GM19468 (cell line): ENCODE measurements at regions not wholly inside any gene's neighbourhood (a gene's known extent, or its start where the extent isn't known, plus 50 kb on each side); places are given as distances from the start of the nearest gene placed in this dataset.

Experiments
- ATAC-seq: cut with Tn5 transposase; IDR thresholded peaks from one replicate; pipeline ENCODE4 v1.9.1; 2021; ENCODE audit warnings: mild to moderate bottlenecking, moderate library complexity, moderate number of reproducible peaks; ENCODE audit not compliant: unreplicated experiment; ENCODE audit errors: extremely low read depth

DNA sequence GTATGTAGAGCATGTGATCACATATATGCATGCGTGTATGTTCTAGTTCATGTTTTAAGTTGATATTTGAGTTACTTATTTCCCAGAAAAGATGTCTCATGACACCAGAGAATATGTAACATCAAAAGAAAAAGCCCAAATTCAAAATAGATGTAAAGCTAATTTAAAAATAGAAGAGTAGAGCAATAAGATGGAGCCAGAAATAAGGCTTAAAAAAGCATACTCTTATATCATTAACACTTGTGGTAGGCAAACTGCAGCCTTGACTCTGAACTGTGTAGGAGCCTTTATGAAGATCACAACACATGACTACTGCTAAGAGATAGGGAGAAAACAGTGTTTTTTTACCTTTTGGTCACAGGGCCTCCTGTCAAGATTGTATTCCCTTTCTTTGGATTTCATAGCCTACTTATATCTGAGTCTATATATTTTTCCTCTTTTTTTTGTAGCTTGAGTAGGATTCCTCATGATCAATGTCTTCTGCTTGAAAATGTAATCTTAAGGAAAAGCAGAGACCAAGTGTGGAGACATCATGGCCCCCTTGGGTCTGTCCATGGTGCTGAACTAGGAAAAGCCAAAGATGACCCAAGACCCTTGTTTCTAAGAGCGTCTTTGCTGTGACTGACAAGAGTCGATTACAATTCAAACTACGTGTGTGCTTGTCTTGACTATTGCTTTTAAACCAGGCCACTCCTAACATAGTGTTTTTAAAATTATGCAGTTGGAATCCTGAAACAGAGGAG, 390.4 kb downstream of the SHISA9 start:
- ATAC-seq = no peak

DNA sequence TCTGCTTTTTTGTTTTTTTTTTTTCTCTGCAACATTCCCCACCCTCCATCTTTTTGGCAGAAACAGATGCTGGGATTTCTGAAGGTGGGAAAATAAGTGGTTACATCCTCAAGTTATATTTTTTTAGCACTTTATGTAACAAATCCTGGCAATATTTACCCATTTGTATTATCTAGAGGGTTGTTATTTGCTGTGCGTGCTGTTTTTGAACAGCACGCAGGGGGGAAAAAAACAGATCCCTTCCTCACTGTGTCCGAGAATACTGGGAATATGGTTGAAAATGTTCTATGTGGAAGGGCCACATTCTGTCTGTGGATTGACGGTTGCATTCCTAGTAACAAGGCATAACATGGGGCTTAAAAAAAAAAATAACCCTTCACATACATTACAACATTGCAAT, 394.8 kb downstream of the SHISA9 start:
- no peak for ATAC-seq

DNA sequence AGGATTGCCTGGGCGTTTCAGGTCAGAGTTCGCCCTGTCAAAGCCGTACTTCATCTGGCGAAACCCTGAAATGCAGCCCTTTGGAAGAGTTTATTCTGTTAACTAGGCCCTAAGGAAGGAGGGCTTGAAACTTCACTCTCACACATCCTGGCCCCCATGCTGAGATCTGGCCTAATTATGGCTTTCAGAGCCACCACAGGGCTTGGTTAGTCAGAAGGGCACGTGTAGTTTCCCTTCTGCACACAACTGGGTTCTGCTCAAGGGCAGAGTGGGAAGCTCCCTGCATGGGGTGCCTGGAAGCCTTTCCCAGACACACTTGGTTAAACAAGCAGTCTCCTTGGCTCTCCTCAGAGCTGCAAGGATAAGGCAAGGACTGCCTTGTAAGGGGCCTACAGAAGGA, 397.3 kb downstream of the SHISA9 start:
- ATAC-seq = no peak

DNA sequence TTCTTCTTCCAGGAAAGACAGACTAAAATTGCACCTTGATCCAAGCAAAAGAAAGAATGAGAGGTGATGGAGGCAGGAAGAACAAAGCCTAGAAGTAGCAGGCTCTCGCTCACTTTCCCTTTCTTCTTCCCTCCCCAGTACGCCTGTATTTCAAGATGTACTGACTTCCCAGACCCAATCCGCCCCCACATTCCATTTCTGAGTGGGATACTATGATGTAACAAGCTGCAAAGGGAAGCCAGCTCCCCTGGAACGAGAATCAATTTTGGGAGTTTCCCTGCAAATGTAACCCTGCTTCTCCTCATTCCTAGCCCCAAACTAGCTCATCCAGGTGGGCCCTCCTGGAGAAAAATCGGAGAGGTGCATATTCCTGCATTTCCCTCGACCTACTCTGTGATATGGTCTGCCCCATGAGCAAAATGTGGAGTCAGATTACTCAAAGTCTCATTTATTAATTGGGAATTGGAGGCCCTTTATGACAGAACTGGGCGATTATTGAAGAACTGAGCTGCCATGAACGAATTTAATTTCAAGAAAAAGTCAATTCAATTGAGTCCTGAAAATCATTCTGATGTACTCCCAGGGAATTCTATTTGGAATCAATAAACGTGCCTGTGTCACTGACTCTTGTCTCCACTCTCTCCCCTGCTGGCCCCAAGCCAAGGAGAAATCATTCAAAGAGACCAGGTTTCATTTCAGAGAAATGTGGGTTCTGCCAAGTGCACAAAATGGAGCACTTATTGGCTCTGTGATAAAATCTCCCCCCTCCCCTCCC, 398.9 kb downstream of the SHISA9 start:
- no peak for ATAC-seq

DNA sequence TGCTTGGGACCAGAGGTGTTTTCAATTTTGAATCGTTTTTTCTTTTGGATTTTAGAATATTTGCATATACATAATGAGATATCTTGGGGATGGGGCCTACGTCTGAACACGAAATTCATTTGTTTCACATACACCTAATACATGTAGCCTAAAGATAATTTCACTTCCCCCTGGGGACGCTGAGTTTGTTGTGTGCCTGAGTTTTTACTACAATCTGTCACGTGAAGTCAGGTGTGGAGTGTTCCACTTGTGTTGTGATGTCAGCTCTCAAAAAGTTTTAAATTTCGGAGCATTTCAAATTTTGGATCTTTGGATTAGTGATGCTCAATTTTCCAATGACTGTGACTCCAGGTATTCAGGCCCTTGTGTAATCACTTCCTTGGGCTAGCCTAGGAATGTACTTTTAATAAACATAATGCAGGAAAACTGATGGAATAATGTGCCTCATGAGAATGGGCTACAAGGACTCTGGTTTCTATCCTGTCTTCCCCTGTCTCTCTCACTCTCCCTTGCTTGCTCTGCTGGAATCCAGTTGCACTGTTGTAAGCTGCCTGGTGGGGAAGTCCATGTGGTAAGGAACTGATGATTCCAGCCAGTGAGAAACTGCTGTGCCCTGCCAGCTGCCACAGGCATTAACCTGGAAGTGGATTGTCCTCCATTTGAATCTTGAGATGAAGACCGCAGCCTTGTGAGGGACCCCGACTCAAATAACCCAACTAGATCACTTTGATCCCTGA, 403.8 kb downstream of the SHISA9 start:
- no peak for ATAC-seq

DNA sequence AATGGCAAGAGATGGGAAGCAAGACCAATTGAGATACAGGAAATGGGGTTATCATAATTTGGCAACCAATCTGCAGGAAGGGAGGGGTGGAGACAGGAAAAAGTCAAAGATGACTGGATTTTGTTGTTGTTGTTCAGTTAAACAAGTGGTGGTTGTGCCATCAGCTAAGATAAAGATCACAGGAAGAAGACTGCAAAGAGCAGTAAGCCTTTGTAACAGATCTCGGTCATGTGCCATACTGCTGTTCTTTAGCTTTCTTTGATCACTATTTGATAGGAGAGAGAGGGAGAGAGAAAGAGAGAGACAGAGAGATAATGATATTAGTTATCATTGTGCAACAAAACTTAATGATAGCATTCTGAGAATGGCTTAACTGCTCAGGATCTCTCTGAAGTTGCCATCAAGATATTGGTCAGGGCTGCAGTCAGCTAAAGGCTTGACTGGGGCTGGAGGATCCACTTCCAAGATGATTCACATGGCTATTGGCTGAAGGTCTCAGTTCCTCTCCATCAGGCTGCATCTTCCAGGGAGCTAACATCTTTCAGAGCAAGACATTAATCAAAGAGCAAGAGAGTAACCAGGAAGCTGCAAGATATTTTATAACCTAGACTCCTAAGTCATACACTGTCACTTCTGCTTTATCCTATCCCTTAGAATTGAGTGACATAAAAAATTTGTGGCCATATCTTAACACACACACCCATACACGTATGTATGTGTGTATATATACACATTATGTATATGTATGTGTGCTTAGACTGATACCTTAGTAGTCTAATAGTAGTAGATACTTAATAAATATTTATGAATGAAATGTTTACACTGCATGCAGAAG, 405.0 kb downstream of the SHISA9 start:
- ATAC-seq = no peak

DNA sequence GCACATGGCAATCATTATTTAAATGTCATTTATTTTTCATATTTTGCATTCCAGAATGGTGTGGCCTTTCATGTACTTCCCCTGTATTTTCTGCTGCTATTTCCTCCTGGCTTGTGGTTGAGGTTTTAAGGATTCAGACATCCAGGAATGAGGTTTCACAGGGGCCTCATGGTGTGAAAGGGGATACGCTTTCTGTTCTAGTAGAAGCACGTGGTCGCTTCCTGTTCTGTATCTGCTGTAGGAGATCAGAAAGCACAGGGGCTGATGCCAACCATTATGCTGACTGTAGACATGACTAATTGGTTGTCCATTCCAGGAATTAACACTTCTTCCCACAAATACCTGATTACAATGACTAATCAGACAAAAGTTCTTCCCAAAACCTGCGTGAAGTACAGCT, 405.9 kb downstream of the SHISA9 start:
- no peak for ATAC-seq

DNA sequence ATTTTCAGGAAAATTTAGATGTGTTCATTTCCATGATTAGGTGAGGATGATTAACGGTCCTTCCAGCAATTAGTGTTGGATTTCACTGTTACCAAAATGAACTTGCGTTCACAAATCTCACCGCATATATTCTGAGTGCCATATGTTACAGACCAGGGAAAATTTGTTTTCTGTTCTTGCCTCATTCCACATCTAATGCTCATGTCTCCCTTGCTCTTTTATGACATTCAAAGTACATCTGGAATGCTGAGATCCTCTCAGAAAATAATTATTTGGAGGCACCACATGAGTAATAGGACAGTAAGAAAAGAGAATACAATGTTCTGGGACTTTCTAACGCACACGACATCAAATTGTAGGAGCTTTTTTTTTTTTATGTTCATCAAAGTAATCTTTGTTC, 406.5 kb downstream of the SHISA9 start:
- ATAC-seq = no peak

DNA sequence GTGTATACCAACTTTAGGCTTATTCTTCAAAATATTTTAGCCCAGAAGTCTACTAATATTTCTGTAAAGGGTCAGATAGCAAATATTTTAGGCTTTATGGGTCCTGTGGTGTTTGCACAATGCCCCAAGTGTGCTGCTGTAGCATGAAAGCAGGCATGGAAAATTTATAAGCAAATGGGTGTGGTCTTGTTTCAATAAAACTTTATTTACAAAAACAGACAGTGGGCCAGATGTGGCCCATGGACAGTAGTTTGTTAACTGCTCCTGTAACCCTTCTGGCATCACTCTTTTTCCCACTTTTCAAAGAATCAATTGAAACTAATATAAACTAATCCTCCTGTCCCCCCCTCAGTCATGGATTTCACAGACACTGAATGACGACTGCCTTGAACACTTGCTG, 410.7 kb downstream of the SHISA9 start:
- no peak for ATAC-seq

DNA sequence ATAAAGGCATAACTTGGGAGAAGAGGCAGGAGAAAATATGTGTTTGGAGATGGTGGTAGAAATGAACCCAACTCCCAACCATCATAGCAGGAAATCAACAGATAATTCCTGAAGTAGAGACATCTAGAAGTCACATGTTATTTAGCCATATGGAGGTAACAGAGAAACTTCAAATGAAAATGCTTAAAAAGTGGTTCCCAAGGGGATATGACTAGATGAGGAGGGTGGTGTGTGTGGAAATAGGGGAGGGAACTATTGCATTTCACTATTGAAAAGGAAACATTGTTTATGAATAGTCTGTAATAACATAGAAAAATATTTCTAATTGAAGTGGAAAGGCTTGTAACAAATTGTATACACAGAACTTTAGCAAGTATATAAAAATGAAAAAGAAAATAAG, 412.0 kb downstream of the SHISA9 start:
- ATAC-seq = no peak

DNA sequence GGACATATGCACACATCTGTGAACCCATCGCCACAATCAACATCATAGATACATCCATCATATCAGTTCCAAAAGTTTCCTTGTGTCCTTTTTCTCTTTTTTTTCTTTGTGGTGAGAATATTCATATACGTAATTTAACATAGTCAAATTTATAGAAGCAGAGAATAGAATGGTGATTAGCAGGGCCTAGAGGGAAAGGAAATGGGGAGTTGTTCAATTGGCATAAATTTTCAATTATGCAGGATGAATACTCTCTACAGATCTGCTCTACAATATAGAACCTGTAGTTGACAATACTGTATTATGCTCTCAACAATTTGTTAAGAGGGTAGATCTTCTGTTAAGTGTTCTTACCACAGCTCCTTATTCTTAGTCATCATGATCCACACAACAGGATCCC, 413.2 kb downstream of the SHISA9 start:
- no peak for ATAC-seq

DNA sequence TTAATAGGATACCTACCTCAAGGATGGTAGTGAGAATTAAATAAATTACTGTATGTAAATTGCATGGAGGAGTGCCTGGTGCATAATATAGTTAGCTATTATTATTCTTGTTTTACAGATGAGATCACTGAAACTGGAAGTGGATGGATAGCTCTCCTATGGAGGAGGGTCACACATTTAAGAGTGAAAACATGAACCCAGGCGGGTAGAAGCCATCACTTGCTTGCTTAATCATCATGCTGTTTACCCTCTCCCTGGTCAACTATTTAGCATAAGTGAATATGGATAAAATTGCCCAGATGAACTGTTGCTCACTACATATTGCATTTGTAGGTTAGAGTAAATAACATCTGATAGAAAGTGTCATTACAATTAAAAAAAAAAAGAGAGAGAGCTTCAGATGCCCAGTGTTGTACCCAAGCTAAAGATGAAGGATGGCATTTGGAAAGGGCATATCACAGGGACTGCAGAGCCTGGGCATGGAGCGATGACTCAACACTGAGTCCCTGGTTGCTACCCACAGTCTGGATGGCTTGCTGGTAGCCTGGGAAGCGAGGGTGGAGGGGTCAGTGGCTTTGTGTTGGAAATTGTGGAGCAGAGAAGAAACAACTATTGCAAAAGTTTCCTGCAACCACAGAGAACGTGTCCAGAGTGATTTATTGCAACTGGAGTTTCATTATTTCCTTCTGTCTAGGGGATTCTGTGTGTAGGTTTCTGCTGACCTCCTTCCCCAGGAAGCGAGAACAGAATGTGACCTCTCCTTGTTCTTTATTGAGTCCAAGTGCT, 414.4 kb downstream of the SHISA9 start:
- ATAC-seq = no peak

DNA sequence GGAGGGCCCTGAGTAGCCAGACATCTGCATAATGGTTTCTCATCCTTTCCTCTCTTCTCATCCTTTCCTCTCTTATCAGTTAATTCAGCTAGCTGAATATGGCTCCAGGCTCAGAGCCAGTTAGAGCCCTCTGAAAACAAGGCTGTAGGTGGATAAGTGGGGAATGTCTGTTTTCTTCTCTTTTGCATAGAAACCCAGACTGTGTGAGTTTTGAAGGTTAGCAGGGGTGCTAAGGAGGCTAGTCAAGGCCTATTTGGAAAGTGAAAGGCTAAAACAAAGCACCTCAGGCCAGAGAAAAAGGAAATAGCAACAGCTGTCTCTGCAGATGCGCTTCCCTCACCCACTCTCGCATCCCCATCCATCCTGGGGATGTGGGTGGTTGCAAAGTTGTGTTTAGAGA, 420.9 kb downstream of the SHISA9 start:
- ATAC-seq = no peak

DNA sequence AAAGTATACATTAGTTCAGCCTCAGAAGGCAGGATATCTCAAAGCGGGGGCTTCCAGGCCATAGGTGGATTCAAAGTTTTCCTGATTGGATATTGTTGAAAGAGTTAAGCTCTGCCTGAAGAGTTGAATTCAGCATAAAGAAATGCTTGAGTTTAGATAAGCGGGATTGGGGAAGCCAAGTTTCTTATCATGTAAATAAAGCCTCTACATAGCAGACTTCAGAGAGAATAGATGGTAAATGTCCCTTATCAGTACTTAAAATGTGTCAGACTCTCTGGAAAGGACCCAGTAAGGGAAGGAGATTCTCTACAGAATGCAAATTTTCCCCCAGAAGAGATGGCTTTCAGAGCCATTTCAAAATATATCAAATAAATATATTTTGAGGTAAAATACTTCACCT, 423.5 kb downstream of the SHISA9 start:
- ATAC-seq = no peak

DNA sequence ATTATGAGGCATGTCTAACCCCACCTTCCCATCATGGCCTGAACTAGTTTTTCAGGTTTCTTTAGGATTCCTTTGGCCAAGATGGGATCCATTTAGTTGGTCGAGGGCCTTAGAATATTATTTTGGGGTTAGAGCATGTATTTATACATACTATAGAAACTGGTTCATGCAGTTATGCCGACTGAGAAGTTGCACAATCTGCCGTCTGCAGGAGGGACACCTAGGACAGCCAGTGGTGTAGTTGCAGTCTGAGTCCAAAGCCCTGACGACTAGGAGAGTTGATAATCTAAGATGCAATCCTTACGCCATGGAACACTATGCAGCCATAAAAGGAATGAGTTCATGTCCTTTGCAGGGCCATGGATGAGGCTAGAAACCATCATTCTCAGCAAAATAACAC, 424.0 kb downstream of the SHISA9 start:
- ATAC-seq = no peak

DNA sequence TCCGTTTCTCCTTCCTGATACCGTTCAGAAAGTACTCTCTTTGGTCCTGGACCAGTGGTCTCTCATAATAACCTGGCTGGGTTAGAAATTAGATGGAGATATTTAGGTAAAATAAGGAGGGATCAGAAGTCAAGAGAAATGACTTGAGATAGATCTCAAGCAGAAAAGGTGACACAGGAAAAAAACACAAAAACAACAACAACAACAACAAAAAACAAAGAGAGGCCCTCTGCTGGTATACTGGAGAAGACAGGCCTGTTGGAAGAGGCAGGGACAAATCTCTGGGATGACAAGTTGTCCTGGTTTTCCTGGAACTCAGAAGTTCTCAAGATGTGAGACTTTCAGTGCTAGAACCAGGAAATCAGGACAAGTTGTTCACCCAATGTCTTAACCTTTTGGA, 430.5 kb downstream of the SHISA9 start:
- ATAC-seq = no peak

DNA sequence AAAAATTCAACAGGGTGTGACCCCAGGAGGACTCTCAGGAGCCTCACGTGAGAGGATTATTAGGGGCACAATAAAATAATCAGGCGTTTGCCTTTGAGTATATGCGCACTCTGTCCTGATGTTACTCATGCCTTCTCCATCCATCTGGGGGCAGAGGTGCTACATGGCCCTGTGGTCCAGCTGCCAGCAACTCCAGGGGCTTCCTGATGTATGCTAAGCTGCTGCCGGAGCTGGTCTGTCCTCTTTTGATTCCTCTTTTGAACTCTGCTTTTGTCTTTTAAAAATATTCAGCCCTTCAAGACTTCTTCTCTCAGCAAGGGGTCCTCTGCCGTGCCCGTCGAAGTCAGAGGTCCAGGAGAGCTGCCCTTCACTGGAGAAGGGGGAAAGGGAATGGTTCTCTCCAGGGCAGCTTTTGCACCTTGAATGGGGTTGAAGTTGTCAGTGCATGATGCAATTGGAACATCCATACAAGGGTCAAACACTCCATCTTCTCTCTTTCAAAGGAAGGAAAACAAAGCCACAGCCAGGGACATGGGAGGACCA, 431.4 kb downstream of the SHISA9 start:
- no peak for ATAC-seq

DNA sequence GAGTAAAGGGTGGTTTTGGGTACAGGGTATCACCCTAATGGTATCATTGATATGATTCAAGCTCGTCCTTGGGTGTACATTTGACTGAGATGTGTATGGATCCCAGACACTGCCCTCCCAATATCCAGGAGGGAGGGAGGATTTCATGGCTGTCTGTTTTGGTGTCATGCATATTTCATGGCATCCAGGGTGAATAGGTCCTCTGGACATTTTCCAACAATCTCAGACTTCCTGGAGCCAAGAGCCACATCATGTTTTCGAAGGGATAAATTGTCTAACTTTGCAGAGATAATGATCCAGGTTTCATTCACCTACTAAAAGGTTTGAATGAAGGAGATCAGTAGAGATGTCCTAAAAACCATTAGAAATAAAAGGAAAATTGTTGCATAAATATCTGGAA, 431.9 kb downstream of the SHISA9 start:
- ATAC-seq = no peak

DNA sequence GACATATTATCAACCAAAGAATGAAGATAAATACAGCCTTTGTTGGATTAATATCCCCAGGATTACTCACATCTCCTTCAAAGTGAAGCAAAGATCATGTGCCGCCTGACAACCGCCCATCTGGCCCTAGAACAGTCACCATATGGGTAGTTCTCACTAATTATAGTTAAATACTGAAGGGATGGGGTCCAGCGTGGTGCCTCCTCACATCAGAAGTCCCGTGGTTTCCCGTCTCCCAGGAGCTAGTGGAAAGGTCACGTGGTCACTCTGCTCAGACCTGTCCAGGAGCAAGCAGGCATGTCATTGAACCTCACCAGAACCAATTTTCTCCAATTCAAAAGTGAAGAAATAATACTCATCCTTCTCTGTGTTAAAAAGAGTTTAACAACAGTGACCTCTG, 434.5 kb downstream of the SHISA9 start:
- no peak for ATAC-seq
